HEK293 (cell line): ENCODE measurements at regions not wholly inside any gene's neighbourhood (a gene's known extent, or its start where the extent isn't known, plus 50 kb on each side); places are given as distances from the start of the nearest gene placed in this dataset.

Experiments
- CTCF ChIA-PET: fragments of 350-600 bp; formaldehyde crosslinking; extraction: SDS; loops from one replicate; lab custom pipeline; 2021; ENCODE audit warnings: antibody characterized with exemption; lab: Yijun Ruan, JAX
- POLR2A ChIA-PET: fragments of 300-600 bp; formaldehyde crosslinking; extraction: SDS; loops from one replicate; lab custom pipeline; 2020; ENCODE audit warnings: antibody characterized with exemption, inconsistent platforms; lab: Yijun Ruan, JAX
- H3K27ac ChIP-seq: fragments of 200-500 bp; sonication (Bioruptor generic); 2 replicates; pipeline ENCODE4 v1.5.1; 2014; ENCODE audit warnings: low read depth, low read length, control low read depth, inconsistent platforms; ENCODE audit errors: extremely low read depth
- H3K36me3 ChIP-seq, 2 experiments: fragments of 200-500 bp in 1 of 2; sonication (Bioruptor generic) in 1 of 2; 1 replicate in 1 of 2; 2 replicates in 1 of 2; pipeline ENCODE4 v1.5.1; 2014 to 2017; ENCODE audit warnings: inconsistent platforms in 2 of 2, low read length in 2 of 2; ENCODE audit not compliant: control insufficient read depth in 2 of 2, insufficient read depth in 1 of 2
- H3K4me1 ChIP-seq: fragments of 200-500 bp; sonication (Bioruptor generic); 2 replicates; pipeline ENCODE4 v1.5.1; 2014; ENCODE audit warnings: mild to moderate bottlenecking, low read length, inconsistent platforms; ENCODE audit not compliant: control insufficient read depth, insufficient read depth
- H3K4me3 ChIP-seq: 2 replicates; pipeline ENCODE4 v1.5.1; 2011; ENCODE audit warnings: low read depth, mild to moderate bottlenecking, control low read depth, low read length, moderate library complexity
- H3K9me3 ChIP-seq: fragments of 200-500 bp; sonication (Bioruptor generic); 2 replicates; pipeline ENCODE4 v1.5.1; 2014; ENCODE audit warnings: low read depth, low read length, inconsistent platforms; ENCODE audit not compliant: control insufficient read depth, insufficient read depth
- GFI1B ChIP-seq: fragments of 450-650 bp; formaldehyde crosslinking; IDR thresholded peaks from 2 replicates; pipeline ENCODE4 v1.5.1; 2016; ENCODE audit warnings: missing biosample characterization, missing genetic modification characterization
- GLIS2 ChIP-seq: fragments of 450-650 bp; formaldehyde crosslinking; IDR thresholded peaks from 2 replicates; pipeline ENCODE4 v1.5.1; 2016; ENCODE audit warnings: missing biosample characterization, missing genetic modification characterization
- HIC1 ChIP-seq: fragments of 450-650 bp; formaldehyde crosslinking; IDR thresholded peaks from 2 replicates; pipeline ENCODE4 v1.5.1; 2016; ENCODE audit warnings: missing biosample characterization, missing genetic modification characterization
- KLF10 ChIP-seq: fragments of 450-650 bp; IDR thresholded peaks from 2 replicates; pipeline ENCODE4 v1.5.1; 2018; ENCODE audit warnings: missing biosample characterization, mild to moderate bottlenecking, missing genetic modification characterization
- KLF16 ChIP-seq: fragments of 450-650 bp; formaldehyde crosslinking; IDR thresholded peaks from 2 replicates; pipeline ENCODE4 v1.5.1; 2017; ENCODE audit warnings: missing biosample characterization, missing genetic modification characterization
- MEIS1 ChIP-seq: sonication (generic); formaldehyde crosslinking; IDR thresholded peaks from 2 replicates; pipeline ENCODE4 v1.8.1; 2022; ENCODE audit warnings: missing genetic modification reagents, mild to moderate bottlenecking, borderline replicate concordance
- ZBTB1 ChIP-seq: fragments of 450-650 bp; formaldehyde crosslinking; IDR thresholded peaks from 2 replicates; pipeline ENCODE4 v1.5.1; 2016; ENCODE audit warnings: missing biosample characterization, missing genetic modification characterization
- ZBTB20 ChIP-seq: fragments of 450-650 bp; formaldehyde crosslinking; IDR thresholded peaks from 2 replicates; pipeline ENCODE4 v1.5.1; 2016; ENCODE audit warnings: missing biosample characterization, missing genetic modification characterization
- ZBTB7A ChIP-seq: fragments of 450-650 bp; formaldehyde crosslinking; IDR thresholded peaks from 2 replicates; pipeline ENCODE4 v1.5.1; 2016; ENCODE audit warnings: low read depth, missing biosample characterization, missing genetic modification characterization
- ZEB2 ChIP-seq: fragments of 450-650 bp; formaldehyde crosslinking; IDR thresholded peaks from 2 replicates; pipeline ENCODE4 v1.5.1; 2016; ENCODE audit warnings: missing biosample characterization, missing genetic modification characterization
- ZNF157 ChIP-seq: fragments of 450-650 bp; formaldehyde crosslinking; IDR thresholded peaks from 2 replicates; pipeline ENCODE4 v1.5.1; 2016; ENCODE audit warnings: missing biosample characterization, missing genetic modification characterization
- ZNF169 ChIP-seq: fragments of 450-650 bp; formaldehyde crosslinking; IDR thresholded peaks from 2 replicates; pipeline ENCODE4 v1.5.1; 2016; ENCODE audit warnings: missing biosample characterization, missing genetic modification characterization
- ZNF2 ChIP-seq: fragments of 450-650 bp; formaldehyde crosslinking; IDR thresholded peaks from 2 replicates; pipeline ENCODE4 v1.5.1; 2016; ENCODE audit warnings: missing biosample characterization, missing genetic modification characterization
- ZNF280D ChIP-seq: fragments of 450-650 bp; formaldehyde crosslinking; IDR thresholded peaks from 2 replicates; pipeline ENCODE4 v1.5.1; 2016; ENCODE audit warnings: missing biosample characterization, missing genetic modification characterization
- ZNF292 ChIP-seq: fragments of 450-650 bp; formaldehyde crosslinking; IDR thresholded peaks from 2 replicates; pipeline ENCODE4 v1.5.1; 2016; ENCODE audit warnings: low read depth, missing biosample characterization, missing genetic modification characterization, borderline replicate concordance
- ZNF510 ChIP-seq: fragments of 450-650 bp; formaldehyde crosslinking; IDR thresholded peaks from 2 replicates; pipeline ENCODE4 v1.5.1; 2018; ENCODE audit warnings: mild to moderate bottlenecking, missing genetic modification characterization, missing biosample characterization; ENCODE audit not compliant: insufficient replicate concordance
- ZNF560 ChIP-seq: fragments of 450-650 bp; formaldehyde crosslinking; IDR thresholded peaks from 2 replicates; pipeline ENCODE4 v1.5.1; 2017; ENCODE audit warnings: missing biosample characterization, missing genetic modification characterization, borderline replicate concordance
- ZNF585B ChIP-seq: fragments of 450-650 bp; formaldehyde crosslinking; IDR thresholded peaks from 2 replicates; pipeline ENCODE4 v1.5.1; 2016; ENCODE audit warnings: missing biosample characterization, missing genetic modification characterization
- ZNF610 ChIP-seq: fragments of 450-650 bp; formaldehyde crosslinking; IDR thresholded peaks from 2 replicates; pipeline ENCODE4 v1.5.1; 2016; ENCODE audit warnings: missing biosample characterization, missing genetic modification characterization, borderline replicate concordance
- ZNF645 ChIP-seq: fragments of 450-650 bp; formaldehyde crosslinking; IDR thresholded peaks from 2 replicates; pipeline ENCODE4; 2016; ENCODE audit warnings: missing biosample characterization, missing genetic modification characterization
- ZNF707 ChIP-seq: fragments of 450-650 bp; formaldehyde crosslinking; IDR thresholded peaks from 2 replicates; pipeline ENCODE4 v1.5.1; 2016; ENCODE audit warnings: missing biosample characterization, missing genetic modification characterization
- ZNF776 ChIP-seq: fragments of 450-650 bp; formaldehyde crosslinking; IDR thresholded peaks from 2 replicates; pipeline ENCODE4 v1.5.0; 2017; ENCODE audit warnings: missing biosample characterization, missing genetic modification characterization, borderline replicate concordance
- ZSCAN16 ChIP-seq: fragments of 450-650 bp; formaldehyde crosslinking; IDR thresholded peaks from 2 replicates; pipeline ENCODE4 v1.5.1; 2016; ENCODE audit warnings: missing biosample characterization, missing genetic modification characterization
- ZXDB ChIP-seq: fragments of 450-650 bp; formaldehyde crosslinking; IDR thresholded peaks from 2 replicates; pipeline ENCODE4 v1.5.1; 2016; ENCODE audit warnings: missing biosample characterization, missing genetic modification characterization
- TF ChIP-seq, protein P1 (sequence below): fragments of 450-650 bp; formaldehyde crosslinking; IDR thresholded peaks from 2 replicates; pipeline ENCODE4 v1.5.1; 2016; ENCODE audit warnings: missing biosample characterization, missing genetic modification characterization

DNA sequence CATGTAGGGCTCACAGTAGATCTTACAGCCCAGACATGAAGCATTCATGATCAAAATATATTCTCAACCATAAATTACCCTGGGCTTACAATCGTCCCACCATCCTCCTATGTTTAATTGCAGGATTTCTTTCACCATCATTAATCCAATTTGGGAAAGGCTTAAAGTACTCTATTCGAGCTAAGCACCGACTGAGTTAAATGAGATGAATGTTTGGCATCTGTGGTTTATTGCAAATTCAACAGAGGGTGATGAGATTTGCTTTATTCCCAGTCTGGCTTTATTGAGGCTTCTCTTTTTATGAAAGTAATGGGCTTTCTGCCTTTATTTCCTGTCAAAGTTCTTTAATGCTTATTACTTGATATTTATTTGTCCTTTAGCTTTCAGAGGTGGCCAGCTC, 159.0 kb downstream of the METTL4 start:
- H3K36me3 ChIP-seq, result no peaks in the 10 kb centered on the region
- CTCF ChIA-PET, result no interaction called here
- H3K9me3 ChIP-seq, result no peaks in the 10 kb centered on the region
- TF ChIP-seq ZBTB20 (tag by site-specific recombination) (no peak), ZNF560 (no peak), HIC1 (no peak), KLF10 (no peak), GFI1B (tag by site-specific recombination) (no peak), ZNF776 (tag by site-specific recombination) (no peak), ZXDB (no peak)
- TF ChIP-seq, protein P1, sequence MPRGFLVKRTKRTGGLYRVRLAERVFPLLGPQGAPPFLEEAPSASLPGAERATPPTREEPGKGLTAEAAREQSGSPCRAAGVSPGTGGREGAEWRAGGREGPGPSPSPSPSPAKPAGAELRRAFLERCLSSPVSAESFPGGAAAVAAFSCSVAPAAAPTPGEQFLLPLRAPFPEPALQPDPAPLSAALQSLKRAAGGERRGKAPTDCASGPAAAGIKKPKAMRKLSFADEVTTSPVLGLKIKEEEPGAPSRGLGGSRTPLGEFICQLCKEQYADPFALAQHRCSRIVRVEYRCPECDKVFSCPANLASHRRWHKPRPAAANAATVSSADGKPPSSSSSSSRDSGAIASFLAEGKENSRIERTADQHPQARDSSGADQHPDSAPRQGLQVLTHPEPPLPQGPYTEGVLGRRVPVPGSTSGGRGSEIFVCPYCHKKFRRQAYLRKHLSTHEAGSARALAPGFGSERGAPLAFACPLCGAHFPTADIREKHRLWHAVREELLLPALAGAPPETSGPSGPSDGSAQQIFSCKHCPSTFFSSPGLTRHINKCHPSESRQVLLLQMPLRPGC (tag by site-specific recombination), result no peak
- TF ChIP-seq, all 188 proteins: peak for 0
- POLR2A ChIA-PET, result no interaction called here
- H3K4me3 ChIP-seq, result no peak overlapping the region
- H3K27ac ChIP-seq, result no peak overlapping the region
- H3K4me1 ChIP-seq, result peaks cover 9% of the 10 kb centered on the region; the same call in 1 of the 2 replicates

DNA sequence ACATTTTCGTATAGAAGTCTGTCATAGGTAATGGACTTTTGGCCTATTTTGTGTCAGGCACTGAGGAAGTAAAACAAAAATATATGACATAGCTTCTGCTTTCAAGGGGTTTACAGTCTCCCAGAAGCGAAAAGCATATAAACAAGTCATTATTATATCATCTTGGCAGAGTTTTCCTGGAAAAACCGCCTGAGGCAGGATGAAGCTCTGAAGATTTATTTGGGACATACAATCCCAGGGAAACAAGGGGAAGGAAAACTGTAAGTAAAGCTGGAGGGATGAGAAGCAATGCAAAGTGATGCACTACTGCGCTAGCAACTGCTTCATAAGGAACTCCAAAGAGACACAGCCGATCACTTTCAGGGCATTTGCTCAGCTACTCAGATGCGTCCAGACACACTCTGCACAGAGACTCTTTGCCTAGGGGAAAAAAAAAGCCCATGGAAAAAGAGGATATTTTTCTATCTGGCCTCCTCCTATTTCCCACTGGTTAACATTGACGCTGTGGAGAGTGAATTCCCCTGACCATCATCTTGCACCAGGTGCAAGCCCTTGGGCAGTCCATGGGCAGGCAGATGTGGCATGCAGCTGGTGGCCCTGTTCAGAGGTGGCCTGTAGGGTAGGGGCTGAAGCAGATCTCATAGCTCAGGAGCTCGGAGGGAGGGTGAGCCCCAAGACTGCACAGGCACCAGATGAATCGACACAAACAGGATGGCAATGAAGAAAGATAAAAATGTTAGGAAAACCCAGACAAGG, 158.1 kb downstream of the METTL4 start:
- ChIA-PET CTCF (interaction anchor here (0.7 to 1.0 kb wide), 2 partner anchors 10 to 23 kb away, joined by 3 to 5 read pairs; no protein-coding TSS in a partner anchor), POLR2A (no interaction called here)
- Histone ChIP-seq H3K9me3 (no peaks in the 10 kb centered on the region), H3K36me3 (no peaks in the 10 kb centered on the region), H3K27ac (no peak overlapping the region), H3K4me3 (no peak overlapping the region), H3K4me1 (peaks cover 9% of the 10 kb centered on the region; the same call in 1 of the 2 replicates)
- TF ChIP-seq ZNF585B (tag by site-specific recombination) (no peak), ZNF645 (tag by site-specific recombination) (no peak), ZNF292 (tag by site-specific recombination) (no peak), ZNF157 (no peak), ZNF510 (no peak)

GRCh38 chr18:2414235-2414634, 157.1 kb downstream of the METTL4 start:
- H3K27ac ChIP-seq, result no peak overlapping the region
- H3K9me3 ChIP-seq, result no peaks in the 10 kb centered on the region
- H3K4me3 ChIP-seq, result no peak overlapping the region
- CTCF ChIA-PET, result interaction anchor here (0.5 to 1.0 kb wide), 3 partner anchors 9 to 746 kb away, joined by 3 to 5 read pairs (median 3); no protein-coding TSS in a partner anchor
- POLR2A ChIA-PET, result no interaction called here
- H3K4me1 ChIP-seq, result peaks cover 9% of the 10 kb centered on the region; the same call in 1 of the 2 replicates
- no peaks in the 10 kb centered on the region for H3K36me3 ChIP-seq
- TF ChIP-seq MEIS1 (CRISPR knock-in tag) (no peak), ZNF2 (tag by site-specific recombination) (no peak), KLF16 (tag by site-specific recombination) (no peak), ZSCAN16 (no peak), ZNF280D (tag by site-specific recombination) (no peak), ZEB2 (no peak), ZNF707 (tag by site-specific recombination) (no peak), ZBTB1 (no peak), GLIS2 (tag by site-specific recombination) (no peak), ZNF610 (no peak), ZNF169 (tag by site-specific recombination) (no peak), ZBTB7A (no peak)
